Stimulated activated naive CD8-positive, alpha-beta T cell treated with anti-CD3 and anti-CD28 coated beads, Interleukin-15, amount 100 ng/mL, for 72 hours (primary cell): ENCODE measurements at regions not wholly inside any gene's neighbourhood (a gene's known extent, or its start where the extent isn't known, plus 50 kb on each side); places are given as distances from the start of the nearest gene placed in this dataset.

Experiments used
- ATAC-seq: fragments of 150-1000 bp; cut with Tn5 transposase; 2 replicates; pipeline ENCODE4 v1.10.0; 2021; ENCODE audit warnings: mild to moderate bottlenecking, moderate library complexity
- DNase-seq, 2 donors: peaks; one replicate each; pipeline ENCODE4 v3.0.0; 2021 to 2022
- H3K27ac Mint-ChIP-seq, 2 donors: one replicate each; pipeline ENCODE4 v1.8.0; 2022; ENCODE audit warnings: mild to moderate bottlenecking in 2 of 2, mixed read lengths in 2 of 2, moderate library complexity in 2 of 2
- H3K27me3 Mint-ChIP-seq: one replicate; pipeline ENCODE4 v1.8.0; 2022; ENCODE audit warnings: mixed read lengths
- H3K4me1 Mint-ChIP-seq: one replicate; pipeline ENCODE4 v1.8.0; 2022; ENCODE audit warnings: mild to moderate bottlenecking, mixed read lengths
- H3K4me3 Mint-ChIP-seq, 2 donors: one replicate each; pipeline ENCODE4 v1.8.0; 2022; ENCODE audit warnings: mild to moderate bottlenecking in 2 of 2, mixed read lengths in 2 of 2, moderate library complexity in 1 of 2
- H3K9me3 Mint-ChIP-seq, 2 donors: one replicate each; pipeline ENCODE4 v1.8.0; 2022; ENCODE audit warnings: mixed read lengths in 2 of 2

DNA sequence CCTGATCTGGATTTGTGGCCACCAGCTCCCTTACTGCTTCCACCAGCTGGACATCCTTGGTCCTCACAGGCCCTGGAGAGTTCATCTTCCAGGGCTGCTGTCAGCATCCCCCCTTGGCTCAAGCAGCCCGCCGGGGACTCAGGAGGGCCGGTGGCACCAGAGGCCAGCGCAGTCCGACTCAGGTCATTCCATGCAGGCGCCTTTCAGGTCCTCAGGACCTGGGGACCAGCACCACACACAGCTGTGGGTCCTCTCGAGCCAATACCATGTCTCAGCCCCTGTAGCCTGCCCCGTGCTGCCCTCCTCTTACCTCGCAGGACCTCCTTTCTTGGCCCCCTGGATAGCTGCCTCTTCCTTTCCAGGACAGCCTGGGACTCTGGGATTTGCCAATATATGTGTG is 145.5 kb downstream of the BMS1 start:
- Mint-ChIP-seq H3K27ac (peak overlapping the region; percentile 13 to 22), H3K4me1 (peaks cover 8% of the 10 kb centered on the region), H3K27me3 (peaks cover 13% of the 10 kb centered on the region), H3K4me3 (no peak overlapping the region), H3K9me3 (peaks cover 2 to 3% of the 10 kb centered on the region in 2 donors)
- DNase-seq = no peak
- ATAC-seq = no peak

DNA sequence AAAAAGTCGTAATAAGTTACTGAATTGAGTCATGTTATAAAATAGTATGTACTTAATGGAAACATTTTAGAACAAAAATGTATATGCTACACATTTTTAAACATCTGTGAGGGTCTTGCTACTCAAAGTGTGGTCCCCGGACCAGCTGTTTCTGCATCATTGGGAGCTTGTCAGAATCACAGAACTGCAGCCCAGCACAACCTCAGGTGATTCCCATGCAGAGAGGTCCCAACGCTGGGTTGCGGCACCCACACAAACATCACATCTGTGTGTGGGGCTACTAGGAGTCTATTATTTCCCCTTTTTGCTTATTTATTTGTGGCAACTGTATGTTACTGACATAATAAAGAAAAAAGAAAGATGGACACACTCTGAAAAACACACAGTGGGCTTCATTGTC is 146.6 kb downstream of the BMS1 start:
- Mint-ChIP-seq H3K9me3 (no peaks in the 10 kb centered on the region), H3K4me1 (peaks cover 20% of the 10 kb centered on the region), H3K27ac (no peak overlapping the region), H3K27me3 (peaks cover 17% of the 10 kb centered on the region), H3K4me3 (no peak overlapping the region)
- DNase-seq = no peak
- no peak for ATAC-seq

- DNase-seq = no peak
- Mint-ChIP-seq H3K9me3 (no peaks in the 10 kb centered on the region), H3K27ac (no peak overlapping the region), H3K4me1 (peaks cover 25% of the 10 kb centered on the region), H3K4me3 (no peak overlapping the region), H3K27me3 (peaks cover 17% of the 10 kb centered on the region)
- ATAC-seq = no peak
Measured at GRCh38 chr10:42929993-42930392, 146.9 kb upstream of the RET start.

DNA sequence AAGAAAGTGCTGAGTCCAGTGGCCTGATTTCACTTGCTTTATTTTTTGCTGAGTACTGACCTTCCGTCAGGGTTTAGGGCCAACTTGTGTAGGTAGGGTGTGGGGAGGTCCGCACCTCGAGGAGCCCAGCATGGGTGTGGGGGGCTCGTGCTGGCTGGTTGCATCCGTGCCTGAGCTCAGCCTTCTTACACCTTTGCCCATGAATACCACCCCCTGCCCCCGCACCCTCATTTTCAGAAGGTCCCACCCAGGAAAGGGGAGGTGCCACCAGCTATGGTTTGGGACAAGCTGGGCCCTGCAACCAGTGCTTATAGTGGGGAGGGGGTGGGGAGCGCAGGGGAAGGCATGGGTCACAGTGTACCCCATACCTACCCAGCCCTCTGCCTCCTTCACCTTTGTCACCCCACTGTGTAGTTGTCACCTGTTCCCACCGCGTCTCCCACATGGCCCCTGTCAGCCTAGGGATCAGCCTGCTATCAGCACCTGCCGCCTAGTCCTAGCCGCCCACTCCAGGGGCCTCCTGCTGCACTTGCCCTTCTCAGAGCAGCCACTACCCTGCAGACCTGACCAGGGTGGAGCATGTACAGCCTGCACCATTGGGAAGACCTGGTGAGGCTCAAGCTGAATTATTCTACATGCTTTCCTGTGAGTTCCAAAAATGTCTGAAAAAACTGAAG is 146.2 kb upstream of the RET start:
- DNase-seq (no peak), ATAC-seq (no peak)
- Mint-ChIP-seq H3K9me3 (no peaks in the 10 kb centered on the region), H3K27ac (no peak overlapping the region), H3K4me1 (peaks cover 25% of the 10 kb centered on the region), H3K27me3 (peaks cover 17% of the 10 kb centered on the region), H3K4me3 (no peak overlapping the region)

GRCh38 chr10:42932116-42932515 is 144.8 kb upstream of the RET start:
- Mint-ChIP-seq H3K4me1 (peaks cover 25% of the 10 kb centered on the region), H3K27ac (no peak overlapping the region), H3K27me3 (peaks cover 17% of the 10 kb centered on the region), H3K4me3 (no peak overlapping the region), H3K9me3 (no peaks in the 10 kb centered on the region)
- no peak for DNase-seq
- no peak for ATAC-seq

GRCh38 chr10:42932735-42933447 is 144.0 kb upstream of the RET start:
- peak overlapping the region; percentile 80 to 94 for H3K4me3 Mint-ChIP-seq
- peaks cover 25% of the 10 kb centered on the region for H3K4me1 Mint-ChIP-seq
- peaks cover 13% of the 10 kb centered on the region for H3K27me3 Mint-ChIP-seq
- DNase-seq (peak; percentile 40 to 48), ATAC-seq (peak; percentile 53)
- H3K27ac Mint-ChIP-seq = peak overlapping the region in 1 of 2 donors; percentile 91
- no peaks in the 10 kb centered on the region for H3K9me3 Mint-ChIP-seq

DNA sequence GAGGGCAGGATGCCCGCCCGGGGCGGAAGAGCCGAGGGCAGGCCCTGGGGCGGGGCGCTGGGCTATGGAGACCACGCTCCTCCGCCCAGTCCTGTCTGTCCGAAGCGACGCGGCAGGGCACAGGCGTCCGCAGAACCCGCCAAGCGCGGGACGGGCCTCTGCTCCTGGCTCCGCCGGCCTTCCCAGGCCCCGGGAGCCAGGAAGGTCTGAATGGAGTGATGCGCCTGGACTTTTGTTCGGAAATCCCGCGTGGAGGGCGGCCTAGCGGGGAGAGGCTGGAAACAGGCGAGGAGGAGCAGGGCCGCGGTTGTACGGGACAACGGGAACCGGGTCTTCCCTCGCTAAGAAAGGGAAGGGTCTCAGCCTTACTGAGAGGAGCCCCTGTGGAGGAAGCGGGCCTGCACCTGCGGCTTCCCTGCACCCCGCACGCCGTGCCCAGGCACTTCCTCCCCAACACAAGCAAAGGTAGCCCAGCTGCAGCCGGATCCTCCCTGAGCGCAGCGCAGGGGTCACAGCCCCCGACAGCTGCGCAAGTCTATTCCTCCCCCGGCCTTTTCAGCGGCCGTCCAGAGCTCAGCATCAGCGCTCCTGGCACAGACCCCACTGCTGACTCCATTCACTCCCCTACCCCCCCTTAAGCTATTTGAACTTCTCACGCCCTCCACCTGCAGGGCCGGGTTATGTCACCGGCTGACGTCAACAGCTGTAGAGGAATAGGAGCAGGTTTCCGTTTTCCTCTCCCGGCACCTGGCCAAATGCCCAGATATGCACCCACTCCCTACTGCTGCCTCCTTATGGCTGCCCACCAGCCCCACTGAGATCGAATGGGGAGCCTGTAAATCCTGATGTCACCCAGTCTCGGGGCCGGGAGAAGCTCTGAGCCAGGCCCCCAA is 143.2 kb upstream of the RET start:
- peak; percentile 78 for ATAC-seq

GRCh38 chr10:42934351-42934811 is 142.5 kb upstream of the RET start:
- Mint-ChIP-seq H3K4me1 (peaks cover 25% of the 10 kb centered on the region), H3K27ac (no peak overlapping the region), H3K9me3 (no peaks in the 10 kb centered on the region), H3K27me3 (peaks cover 8% of the 10 kb centered on the region), H3K4me3 (peak overlapping the region; percentile 80 to 94)
- DNase-seq (no peak), ATAC-seq (peak; percentile 5)

More for the DNA sequence above, 143.2 kb upstream of the RET start:
- peaks cover 25% of the 10 kb centered on the region for H3K4me1 Mint-ChIP-seq
- H3K4me3 Mint-ChIP-seq = peak overlapping the region; percentile 80 to 94
- peaks cover 8% of the 10 kb centered on the region for H3K27me3 Mint-ChIP-seq
- no peaks in the 10 kb centered on the region for H3K9me3 Mint-ChIP-seq
- DNase-seq = peak; percentile 30 to 36
- peak overlapping the region; percentile 23 to 60 for H3K27ac Mint-ChIP-seq

- H3K27ac Mint-ChIP-seq = no peak overlapping the region
Measured at GRCh38 chr10:42934842-42935241, 142.0 kb upstream of the RET start.

GRCh38 chr10:42935466-42935865 is 141.4 kb upstream of the RET start:
- no peak overlapping the region for H3K4me3 Mint-ChIP-seq
- H3K4me1 Mint-ChIP-seq = peaks cover 25% of the 10 kb centered on the region
- peaks cover 8% of the 10 kb centered on the region for H3K27me3 Mint-ChIP-seq
- ATAC-seq (no peak), DNase-seq (no peak)
- H3K9me3 Mint-ChIP-seq = no peaks in the 10 kb centered on the region
- H3K27ac Mint-ChIP-seq = no peak overlapping the region

More at GRCh38 chr10:42934842-42935241, 142.0 kb upstream of the RET start:
- ATAC-seq (no peak), DNase-seq (no peak)
- Mint-ChIP-seq H3K27me3 (peaks cover 8% of the 10 kb centered on the region), H3K9me3 (no peaks in the 10 kb centered on the region), H3K4me3 (peak overlapping the region in 1 of 2 donors; percentile 94), H3K4me1 (peaks cover 25% of the 10 kb centered on the region)

DNA sequence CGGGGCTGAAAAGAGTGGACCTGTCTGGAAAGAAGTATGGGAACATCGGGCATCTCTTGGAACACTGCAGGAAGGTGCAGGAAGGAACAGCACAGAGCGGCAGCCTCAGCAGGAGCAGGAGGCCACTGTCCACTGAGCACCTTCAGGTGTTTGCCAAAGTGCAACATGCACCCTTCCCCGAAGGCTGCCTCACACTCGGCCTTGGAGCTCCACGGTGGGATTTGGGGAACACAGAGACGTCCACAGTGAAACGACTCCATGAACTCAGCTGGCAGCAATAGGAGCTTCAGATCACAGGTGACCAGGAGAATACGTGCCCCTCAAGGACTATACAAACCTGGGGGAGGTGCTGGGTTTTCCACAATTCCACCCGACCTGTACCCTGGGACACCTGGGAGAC is 140.3 kb upstream of the RET start:
- H3K27ac Mint-ChIP-seq = no peak overlapping the region
- DNase-seq (no peak), ATAC-seq (no peak)
- H3K9me3 Mint-ChIP-seq = no peaks in the 10 kb centered on the region
- H3K27me3 Mint-ChIP-seq = peaks cover 8% of the 10 kb centered on the region
- H3K4me3 Mint-ChIP-seq = no peak overlapping the region
- H3K4me1 Mint-ChIP-seq = peaks cover 25% of the 10 kb centered on the region

DNA sequence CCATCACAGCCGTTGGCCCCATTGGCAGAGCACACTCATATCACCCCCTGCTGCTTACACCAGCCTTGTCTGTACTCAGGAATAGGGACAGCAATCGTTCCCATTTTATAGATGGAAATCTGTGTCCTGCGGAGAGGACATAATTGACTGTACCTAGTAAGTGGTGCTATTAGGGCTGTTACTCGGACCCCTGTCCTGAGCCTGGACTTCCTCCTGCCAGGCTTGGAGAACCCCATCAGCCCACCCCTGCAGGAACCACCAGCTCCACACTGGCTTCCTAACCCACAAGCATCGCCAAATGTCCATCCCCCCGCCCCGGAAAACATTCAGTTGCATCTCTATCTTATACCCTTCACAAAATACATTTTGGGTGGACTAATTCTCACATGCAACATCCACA is 139.8 kb upstream of the RET start:
- DNase-seq (no peak), ATAC-seq (no peak)
- Mint-ChIP-seq H3K9me3 (no peaks in the 10 kb centered on the region), H3K27me3 (peaks cover 8% of the 10 kb centered on the region), H3K4me1 (peaks cover 25% of the 10 kb centered on the region), H3K4me3 (no peak overlapping the region), H3K27ac (no peak overlapping the region)

DNA sequence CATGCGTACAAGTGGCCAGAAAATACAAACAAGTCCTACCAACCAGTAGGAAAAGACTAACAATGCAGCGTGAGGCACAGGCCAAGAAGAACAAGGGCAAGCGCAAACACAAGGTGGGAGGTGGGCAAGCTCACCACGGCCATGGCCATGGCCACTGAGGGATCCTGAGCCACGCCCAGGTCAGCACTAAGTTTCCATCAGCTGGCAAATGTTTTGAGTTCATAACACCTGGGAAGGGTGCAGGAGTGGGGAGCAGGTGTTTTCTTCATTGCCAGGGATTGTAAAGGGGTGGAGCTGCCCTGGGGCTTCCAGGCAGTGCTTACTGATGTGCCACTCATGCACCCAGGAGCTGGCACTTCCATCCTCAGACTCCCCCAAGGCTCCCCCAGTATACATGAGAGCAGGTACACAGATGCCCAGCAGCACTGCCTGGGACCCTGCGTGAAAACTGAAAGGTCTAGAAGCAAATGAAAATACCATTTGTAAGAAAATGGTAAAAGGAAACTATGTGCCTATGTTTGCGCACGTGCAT is 139.2 kb upstream of the RET start:
- ATAC-seq = no peak
- no peak overlapping the region for H3K27ac Mint-ChIP-seq
- no peaks in the 10 kb centered on the region for H3K9me3 Mint-ChIP-seq
- peaks cover 20% of the 10 kb centered on the region for H3K4me1 Mint-ChIP-seq
- no peak for DNase-seq
- peaks cover 8% of the 10 kb centered on the region for H3K27me3 Mint-ChIP-seq
- no peak overlapping the region for H3K4me3 Mint-ChIP-seq

GRCh38 chr10:42938351-42938750 is 138.5 kb upstream of the RET start:
- DNase-seq (no peak), ATAC-seq (no peak)
- H3K27ac Mint-ChIP-seq = no peak overlapping the region
- H3K4me3 Mint-ChIP-seq = no peak overlapping the region
- peaks cover 14% of the 10 kb centered on the region for H3K4me1 Mint-ChIP-seq
- H3K27me3 Mint-ChIP-seq = peaks cover 1% of the 10 kb centered on the region
- no peaks in the 10 kb centered on the region for H3K9me3 Mint-ChIP-seq

GRCh38 chr10:42939237-42939636 is 137.6 kb upstream of the RET start:
- Mint-ChIP-seq H3K27me3 (no peaks in the 10 kb centered on the region), H3K4me1 (peaks cover 5% of the 10 kb centered on the region), H3K4me3 (no peak overlapping the region), H3K9me3 (no peaks in the 10 kb centered on the region), H3K27ac (no peak overlapping the region)
- ATAC-seq (no peak), DNase-seq (no peak)
